Osteocyte (in vitro differentiated cells): ENCODE measurements at regions not wholly inside any gene's neighbourhood (a gene's known extent, or its start where the extent isn't known, plus 50 kb on each side); places are given as distances from the start of the nearest gene placed in this dataset.

Experiments
- DNase-seq: peaks from one replicate; pipeline ENCODE4 v3.0.0; 2021; ENCODE audit warnings: mixed read lengths; ENCODE audit not compliant: unreplicated experiment; ENCODE audit errors: extremely low spot score
- H3K27ac Mint-ChIP-seq: one replicate; pipeline ENCODE4 v1.8.0; 2021; ENCODE audit warnings: mild to moderate bottlenecking, mixed read lengths; ENCODE audit not compliant: unreplicated experiment
- H3K27me3 Mint-ChIP-seq: one replicate; pipeline ENCODE4 v1.8.0; 2021; ENCODE audit warnings: mixed read lengths; ENCODE audit not compliant: unreplicated experiment
- H3K36me3 Mint-ChIP-seq: one replicate; pipeline ENCODE4 v1.8.0; 2021; ENCODE audit warnings: mixed read lengths; ENCODE audit not compliant: unreplicated experiment
- H3K4me1 Mint-ChIP-seq: one replicate; pipeline ENCODE4 v1.8.0; 2021; ENCODE audit warnings: mixed read lengths; ENCODE audit not compliant: unreplicated experiment
- H3K4me3 Mint-ChIP-seq: one replicate; pipeline ENCODE4 v1.8.0; 2021; ENCODE audit warnings: mild to moderate bottlenecking, moderate library complexity, mixed read lengths; ENCODE audit not compliant: unreplicated experiment
- H3K9me3 Mint-ChIP-seq: one replicate; pipeline ENCODE4 v1.8.0; 2021; ENCODE audit warnings: mixed read lengths; ENCODE audit not compliant: unreplicated experiment
- CTCF ChIP-seq: fragments of 200-600 bp; sonication (generic); IDR thresholded peaks from 2 replicates; pipeline ENCODE4 v1.5.0; 2021; ENCODE audit warnings: antibody characterized with exemption, mild to moderate bottlenecking, moderate library complexity

DNA sequence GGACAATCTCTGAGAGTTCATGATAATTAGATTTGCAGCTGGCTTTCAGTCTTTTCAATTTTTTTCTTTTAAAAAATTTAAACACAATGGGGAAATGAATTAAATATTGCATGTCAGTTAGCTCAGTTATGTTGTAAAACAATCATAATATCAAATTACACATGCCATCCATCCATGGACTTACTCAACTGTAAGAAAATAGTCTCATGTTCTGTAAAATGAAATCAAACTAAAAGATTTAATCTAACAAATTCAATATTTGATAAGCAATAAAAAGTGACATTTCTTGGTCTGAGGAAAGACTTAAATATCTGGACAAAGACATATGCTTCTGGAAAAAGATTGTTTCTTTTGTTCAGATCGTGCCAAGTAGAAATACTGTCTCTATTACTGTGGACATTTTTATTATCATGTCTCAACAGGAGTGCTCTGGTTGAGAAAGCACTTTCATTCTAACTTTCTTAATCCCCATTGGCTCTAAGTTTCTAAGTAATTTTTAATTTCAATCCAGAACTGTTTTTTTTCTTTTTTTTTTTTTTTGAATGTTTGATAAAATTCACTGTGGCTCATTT lies 179.2 kb upstream of the FAM3C start:
- H3K27me3 Mint-ChIP-seq = no peaks in the 10 kb centered on the region
- H3K36me3 Mint-ChIP-seq = no peaks in the 10 kb centered on the region
- H3K27ac Mint-ChIP-seq = no peak overlapping the region
- H3K9me3 Mint-ChIP-seq = no peaks in the 10 kb centered on the region
- TF ChIP-seq CTCF = no peak
- DNase-seq = no peak
- no peak overlapping the region for H3K4me3 Mint-ChIP-seq
- H3K4me1 Mint-ChIP-seq = peaks cover 10% of the 10 kb centered on the region

- Mint-ChIP-seq H3K4me3 (no peak overlapping the region), H3K27me3 (no peaks in the 10 kb centered on the region), H3K4me1 (peaks cover 12% of the 10 kb centered on the region), H3K9me3 (no peaks in the 10 kb centered on the region), H3K36me3 (no peaks in the 10 kb centered on the region), H3K27ac (no peak overlapping the region)
- no peak for TF ChIP-seq CTCF
- no peak for DNase-seq
These were observed 178.0 kb upstream of the FAM3C start for GRCh38 chr7:121574109-121574508.

DNA sequence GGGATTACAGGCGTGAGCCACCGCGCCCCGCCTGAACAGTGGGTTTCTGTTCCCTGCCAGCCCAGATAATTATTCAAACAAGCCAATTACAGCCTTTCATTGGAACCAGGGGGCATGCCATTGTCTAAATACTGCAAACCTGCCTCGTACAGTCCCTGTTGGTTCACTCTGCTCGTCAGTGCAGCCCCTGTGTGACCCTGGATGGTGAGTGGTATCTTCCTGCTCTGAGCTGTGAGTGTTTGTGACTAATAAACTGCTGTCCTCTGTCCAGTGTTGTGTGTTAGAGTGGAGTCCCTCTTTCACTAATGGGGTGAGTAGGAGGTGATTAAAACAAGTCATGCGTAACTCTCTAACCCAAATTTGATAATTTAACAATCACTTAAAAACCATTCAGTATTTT lies 176.5 kb upstream of the FAM3C start:
- Mint-ChIP-seq H3K27ac (no peak overlapping the region), H3K4me3 (no peak overlapping the region), H3K9me3 (no peaks in the 10 kb centered on the region), H3K36me3 (no peaks in the 10 kb centered on the region), H3K27me3 (no peaks in the 10 kb centered on the region), H3K4me1 (peaks cover 12% of the 10 kb centered on the region)
- TF ChIP-seq CTCF = no peak
- no peak for DNase-seq

DNA sequence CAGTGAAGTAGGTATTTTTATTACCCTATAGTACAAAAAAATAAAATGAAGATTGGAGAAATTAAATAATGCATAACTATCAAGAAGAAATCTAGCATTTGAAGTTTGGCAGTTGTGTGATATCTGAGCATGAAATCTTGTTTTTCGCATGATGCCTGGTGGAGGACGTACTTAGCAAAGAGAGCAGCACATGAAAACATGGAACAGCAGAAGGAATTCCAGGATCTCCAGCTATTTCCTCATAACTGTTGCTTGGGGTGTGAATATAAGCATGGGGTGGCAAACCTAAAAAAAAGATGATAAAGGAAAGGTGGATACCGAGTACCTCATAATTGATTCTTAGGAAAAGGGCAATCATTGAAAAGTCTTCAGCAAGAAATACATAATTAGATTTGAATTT lies 174.3 kb upstream of the FAM3C start:
- peaks cover 12% of the 10 kb centered on the region for H3K4me1 Mint-ChIP-seq
- TF ChIP-seq CTCF = no peak
- DNase-seq = no peak
- H3K9me3 Mint-ChIP-seq = no peaks in the 10 kb centered on the region
- no peaks in the 10 kb centered on the region for H3K27me3 Mint-ChIP-seq
- H3K4me3 Mint-ChIP-seq = no peak overlapping the region
- H3K27ac Mint-ChIP-seq = no peak overlapping the region
- H3K36me3 Mint-ChIP-seq = no peaks in the 10 kb centered on the region

DNA sequence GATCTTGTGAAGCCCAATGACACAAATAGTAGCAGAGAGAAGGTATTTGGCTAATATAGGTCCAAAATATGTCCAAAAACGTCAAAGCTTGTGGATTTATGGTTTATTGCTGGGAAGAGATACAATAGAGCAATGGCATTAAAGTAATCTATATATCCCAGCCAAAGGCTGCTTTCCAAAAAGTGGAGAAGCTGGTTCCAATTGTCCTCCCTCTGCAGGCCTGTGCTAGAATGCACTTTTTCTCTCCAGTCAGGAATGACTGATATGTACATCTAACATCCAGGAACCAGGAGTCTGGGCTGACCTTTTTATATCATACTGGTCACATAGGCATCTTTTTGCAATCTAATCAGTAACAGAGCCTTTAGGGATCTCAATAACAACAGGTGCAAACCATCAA lies 167.1 kb upstream of the FAM3C start:
- H3K4me3 Mint-ChIP-seq = no peak overlapping the region
- no peak for DNase-seq
- H3K4me1 Mint-ChIP-seq = peaks cover 26% of the 10 kb centered on the region
- no peaks in the 10 kb centered on the region for H3K27me3 Mint-ChIP-seq
- TF ChIP-seq CTCF = peak; percentile 35
- H3K27ac Mint-ChIP-seq = no peak overlapping the region
- peaks cover 3% of the 10 kb centered on the region for H3K9me3 Mint-ChIP-seq
- H3K36me3 Mint-ChIP-seq = no peaks in the 10 kb centered on the region
